Right cardiac atrium (tissue), 5 donors: ENCODE measurements at regions not wholly inside any gene's neighbourhood (a gene's known extent, or its start where the extent isn't known, plus 50 kb on each side); places are given as distances from the start of the nearest gene placed in this dataset.
"Not testable (repeated sequence)": the region's sequence is repeated elsewhere in the genome, so short reads cannot be mapped to it uniquely, and the experiment has no call there.

Experiments used
- ATAC-seq, 2 donors: fragments of 200-7000 bp; cut with Tn5 transposase; one replicate each; pipeline versions ENCODE4 v1.8.0 to v1.9.1; 2020; ENCODE audit warnings: moderate library complexity in 2 of 2, mild to moderate bottlenecking in 1 of 2
- DNase-seq, 3 donors: peaks; one replicate each; pipeline ENCODE4 v3.0.0-alpha.2; 2020
- H3K27ac ChIP-seq: one replicate; pipeline ENCODE4 v1.5.1; 2013; ENCODE audit warnings: mild to moderate bottlenecking, low read length, control low read depth, moderate library complexity
- H3K27me3 ChIP-seq: one replicate; pipeline ENCODE4 v1.6.1; 2013; ENCODE audit not compliant: control insufficient read depth, insufficient read depth
- H3K4me1 ChIP-seq: one replicate; pipeline ENCODE4 v1.6.1; 2013; ENCODE audit warnings: low read length; ENCODE audit not compliant: control insufficient read depth, insufficient read depth
- H3K4me3 ChIP-seq: one replicate; pipeline ENCODE4 v1.5.1; 2013; ENCODE audit warnings: low read length, control low read depth
- H3K9me3 ChIP-seq: one replicate; pipeline ENCODE4 v1.6.1; 2013; ENCODE audit warnings: low read length; ENCODE audit not compliant: control insufficient read depth
- WGBS: extraction: QIAGEN DNeasy Blood & Tissue Kit; methylation state at CpG from one replicate; pipeline ENCODE4 v1.1.7; 2013; 5-methylcytosine and 5-hydroxymethylcytosine counted together
- intact Hi-C, 4 donors: fragments of 100-400 bp; cut with DNase I; formaldehyde crosslinking; loops; one replicate each; pipeline versions ENCODE4 v1.11.0 to v1.14.0; 2022 to 2023
- donor health status: healthy with polysubstance abuse.
- donor health status: DM: no; HTN: yes; CAD: no.
- donor health status: DM: no; HTN: no; CAD: no.
- donor health status: DM: no; HTN: yes; CAD: no; lungs with severe emphysema.
- donor health status: DM: yes; HTN: yes; CAD: no.

- H3K27ac ChIP-seq, H3K4me3 ChIP-seq, ATAC-seq, H3K9me3 ChIP-seq, intact Hi-C loops, H3K27me3 ChIP-seq, DNase-seq, H3K4me1 ChIP-seq: not testable (repeated sequence)
- WGBS = 68% methylated on average over 2 of the region's 2 CpGs
Measured at GRCh38 chr1:273772-274171, 177.7 kb downstream of the OR4F29 start.

GRCh38 chr1:267815-268214, 183.7 kb downstream of the OR4F29 start:
- H3K9me3 ChIP-seq, ATAC-seq, H3K27me3 ChIP-seq, H3K27ac ChIP-seq, H3K4me1 ChIP-seq, H3K4me3 ChIP-seq, intact Hi-C loops: not testable (repeated sequence)
- 20% methylated on average over 5 of the region's 5 CpGs for WGBS
- peak; percentile 64 to 88 (median 86) for DNase-seq
